Stimulated activated CD4-positive, alpha-beta T cell treated with anti-CD3 and anti-CD28 coated beads, Interleukin-12 subunit alpha, Interleukin-12 subunit beta, amount 100 ng/mL, for 24 hours (primary cell): ENCODE measurements at regions not wholly inside any gene's neighbourhood (a gene's known extent, or its start where the extent isn't known, plus 50 kb on each side); places are given as distances from the start of the nearest gene placed in this dataset.

Experiments used
- DNase-seq, 2 experiments: peaks; one replicate each; pipeline ENCODE4 v3.0.0-alpha.2; 2020; ENCODE audit warnings: low read depth in 2 of 2

- DNase-seq = no peak
These were observed 136.8 kb upstream of the AFF2 start for GRCh38 chrX:148363471-148364235.

DNA sequence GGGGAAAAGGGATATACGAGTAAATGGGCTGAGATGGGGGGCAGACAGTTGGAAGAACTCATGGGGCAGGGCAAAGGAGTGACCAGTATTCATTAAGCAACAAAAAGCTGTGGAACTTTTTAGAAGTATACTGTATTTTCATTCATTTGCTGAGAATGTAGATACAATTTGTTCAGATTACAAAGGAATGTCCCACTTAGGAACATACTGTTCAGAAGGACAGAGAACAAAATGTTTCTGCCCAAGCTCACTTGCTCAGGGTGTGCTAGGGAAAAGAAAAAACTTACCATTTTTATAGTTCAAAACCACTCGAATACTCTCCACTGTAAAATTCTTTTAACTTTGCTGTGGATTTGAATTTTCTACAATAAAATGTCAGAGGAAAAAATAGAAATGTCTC is 135.2 kb upstream of the AFF2 start:
- DNase-seq = no peak

GRCh38 chrX:148371291-148371690 is 129.1 kb upstream of the AFF2 start:
- no peak for DNase-seq

- DNase-seq = no peak
These were observed 127.5 kb upstream of the AFF2 start for GRCh38 chrX:148372925-148373324.

GRCh38 chrX:148376342-148376741 is 124.1 kb upstream of the AFF2 start:
- no peak for DNase-seq

- DNase-seq = no peak
These were observed 120.3 kb upstream of the AFF2 start for GRCh38 chrX:148380107-148380506.

GRCh38 chrX:148380650-148381561 is 119.5 kb upstream of the AFF2 start:
- peak in 1 of 2 experiments; percentile 20 for DNase-seq

GRCh38 chrX:148381603-148382002 is 118.8 kb upstream of the AFF2 start:
- DNase-seq = no peak

DNA sequence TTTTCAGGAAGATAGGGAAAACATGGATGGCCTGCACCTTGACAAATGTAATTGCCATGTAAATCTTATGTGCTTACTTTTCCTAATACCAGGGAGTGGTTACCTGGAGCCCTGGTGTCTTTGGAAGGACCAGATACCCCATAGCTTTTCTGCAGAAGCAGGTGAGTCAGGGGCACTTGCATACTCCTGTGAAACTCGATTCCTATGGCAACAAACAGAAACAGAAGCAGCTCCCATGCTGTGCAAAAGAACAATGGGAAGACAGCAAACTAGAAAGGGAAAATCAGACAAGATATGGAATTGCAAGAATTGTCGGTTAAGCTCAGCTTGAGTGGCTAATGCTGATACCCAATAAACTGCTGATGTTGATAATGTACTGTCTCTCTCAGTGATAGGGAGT is 117.4 kb upstream of the AFF2 start:
- no peak for DNase-seq

- no peak for DNase-seq
These were observed 114.9 kb upstream of the AFF2 start for GRCh38 chrX:148385471-148385870.

GRCh38 chrX:148389629-148390028 is 110.8 kb upstream of the AFF2 start:
- DNase-seq = no peak

DNA sequence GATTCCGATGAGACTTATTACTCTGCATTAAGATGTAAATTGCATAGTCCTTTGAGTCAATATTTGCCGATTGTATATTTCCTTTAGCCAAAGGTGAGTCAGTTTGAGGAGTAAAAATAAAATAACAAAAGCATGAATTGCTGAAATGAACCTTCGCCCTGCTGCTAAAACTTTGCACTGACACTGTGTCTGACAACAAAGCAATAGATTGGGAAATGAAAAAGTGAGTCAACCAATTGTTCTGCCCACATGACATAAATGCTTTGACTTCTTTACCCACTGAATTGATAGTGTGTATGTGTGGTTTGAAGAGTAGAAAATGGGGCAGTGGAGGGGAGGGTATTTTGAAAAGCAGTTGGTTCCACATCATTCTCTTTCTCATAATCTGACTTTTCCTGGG is 88.4 kb upstream of the AFF2 start:
- no peak for DNase-seq

DNA sequence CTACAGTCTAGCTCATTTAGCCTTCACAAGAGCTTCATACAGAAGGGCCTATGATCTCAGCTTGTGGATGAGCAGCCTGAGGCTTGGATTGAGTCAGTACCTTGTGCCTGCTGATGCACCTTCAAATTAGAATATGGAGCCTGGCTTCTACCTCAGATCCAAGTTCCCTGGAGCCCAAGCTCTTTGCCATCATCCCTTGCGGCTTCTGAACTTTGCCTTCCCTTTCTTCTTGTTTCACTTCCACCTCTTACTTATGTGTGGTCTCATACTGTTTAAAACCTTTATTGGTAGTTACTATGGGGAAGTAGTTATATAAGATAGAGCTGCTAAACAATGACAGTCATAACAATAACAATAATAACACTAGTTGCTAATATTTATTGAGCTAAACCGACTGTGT is 84.3 kb upstream of the AFF2 start:
- no peak for DNase-seq

GRCh38 chrX:148416931-148417330 is 83.5 kb upstream of the AFF2 start:
- no peak for DNase-seq

DNA sequence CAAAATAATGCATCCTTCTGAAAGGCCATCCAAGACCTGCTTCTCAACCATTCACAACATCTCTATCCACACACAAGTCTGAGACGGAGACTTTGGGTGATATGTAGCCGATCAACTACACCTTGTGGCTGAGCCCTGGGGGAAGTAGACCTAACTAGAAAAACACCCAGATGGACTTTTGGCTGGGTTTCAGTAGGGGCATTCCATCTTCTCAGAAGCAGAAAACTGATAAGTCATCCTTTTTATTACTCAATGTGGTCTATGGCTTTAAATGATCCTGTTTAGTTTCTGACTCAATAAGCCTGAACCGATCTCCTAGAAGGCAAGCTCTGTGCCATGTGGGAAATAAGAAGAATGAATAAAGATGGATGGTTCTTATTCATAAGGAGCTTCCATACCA is 82.5 kb upstream of the AFF2 start:
- no peak for DNase-seq

DNA sequence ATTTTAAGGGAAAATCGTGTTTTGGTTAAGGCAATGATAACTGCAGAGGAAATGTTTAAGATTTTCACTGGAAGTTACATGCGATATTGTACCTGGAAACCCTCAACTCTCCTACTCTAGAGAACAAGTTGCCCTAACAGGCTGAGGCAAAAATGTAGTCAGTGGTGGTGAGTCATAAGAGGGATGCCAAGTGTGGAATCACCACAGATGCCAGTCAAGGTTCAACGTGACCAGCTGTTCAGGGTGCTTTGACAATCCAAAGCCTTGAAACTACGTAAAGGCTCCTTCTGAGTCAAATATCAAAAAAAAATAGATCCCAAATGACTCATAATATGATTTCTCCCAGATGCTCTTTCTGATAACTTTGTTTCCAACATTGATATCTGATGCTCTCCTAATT is 77.9 kb upstream of the AFF2 start:
- no peak for DNase-seq

DNA sequence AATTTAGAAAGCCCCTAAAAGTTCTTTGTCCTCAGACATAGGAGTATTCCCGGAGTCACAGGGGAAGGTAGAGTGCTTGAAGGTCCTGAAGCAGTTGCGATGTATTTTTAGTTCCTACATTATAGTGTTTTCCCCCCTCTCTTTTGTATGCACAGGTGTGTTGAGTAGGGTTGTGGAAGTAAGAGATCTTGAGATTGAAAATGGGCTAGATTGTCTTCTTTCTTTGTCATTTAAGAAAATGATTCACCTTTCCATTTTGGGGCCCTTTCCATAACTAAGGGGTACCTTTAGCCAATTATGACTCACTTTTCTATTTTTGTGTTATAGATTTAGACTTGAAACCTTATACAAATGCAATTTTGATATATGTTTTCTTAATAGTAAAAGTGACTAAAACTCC is 75.8 kb upstream of the AFF2 start:
- no peak for DNase-seq

DNA sequence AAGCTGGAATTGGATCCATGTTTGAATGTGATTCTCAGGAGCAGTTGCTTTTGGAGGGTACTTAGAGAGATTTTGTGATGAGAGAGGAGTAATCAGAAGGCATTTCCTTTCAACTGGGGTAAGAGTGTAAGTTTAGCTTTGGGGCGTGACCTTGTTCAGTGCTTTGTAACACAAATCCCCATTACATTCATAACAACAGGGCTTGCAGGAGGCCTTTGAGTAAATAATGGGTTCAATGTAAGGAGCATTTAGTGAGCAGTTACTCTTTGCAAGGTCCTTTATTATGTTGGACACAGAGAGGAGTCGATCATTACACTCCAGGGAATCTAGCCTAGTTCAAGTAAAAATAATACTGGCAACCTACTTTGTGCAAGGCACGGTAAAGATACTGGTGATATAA is 74.0 kb upstream of the AFF2 start:
- DNase-seq = no peak

DNA sequence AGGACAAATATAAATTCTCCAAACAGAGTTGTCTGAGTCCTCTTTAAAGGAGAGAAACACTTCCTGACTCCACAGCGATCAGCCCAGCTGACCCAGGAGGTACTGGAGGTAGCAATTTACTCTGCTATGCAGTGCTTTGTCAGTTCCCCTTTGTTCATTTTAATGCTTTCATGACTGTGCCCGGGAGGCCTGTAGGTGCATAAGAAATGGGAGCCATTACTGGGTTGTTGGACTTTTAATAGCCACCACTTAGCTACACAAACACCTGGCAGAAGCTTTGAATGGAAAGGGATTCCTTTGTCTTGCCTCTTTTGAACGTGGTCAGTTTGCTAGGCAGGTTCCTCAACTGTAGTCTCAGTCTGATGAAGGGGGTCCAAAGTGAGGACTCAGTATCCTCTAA is 59.0 kb upstream of the AFF2 start:
- DNase-seq = no peak

GRCh38 chrX:148443216-148443615 is 57.2 kb upstream of the AFF2 start:
- DNase-seq = no peak

GRCh38 chrX:148448686-148449085 is 51.7 kb upstream of the AFF2 start:
- DNase-seq = no peak
